OCI-LY7 (cell line): ENCODE measurements at regions not wholly inside any gene's neighbourhood (a gene's known extent, or its start where the extent isn't known, plus 50 kb on each side); places are given as distances from the start of the nearest gene placed in this dataset.

Source experiments
- CTCF ChIP-seq: fragments of 200-600 bp; sonication (generic); conservative IDR thresholded peaks from 2 replicates; pipeline ENCODE4 v1.5.1; 2014; ENCODE audit warnings: mild to moderate bottlenecking, antibody characterized with exemption, low read length, moderate library complexity, mixed read lengths
- EZH2phosphoT487 ChIP-seq: fragments of 200-600 bp; sonication (generic); IDR thresholded peaks from 2 replicates; pipeline ENCODE4 v1.6.1; 2018; ENCODE audit warnings: low read depth, borderline replicate concordance, mild to moderate bottlenecking, mixed run types, antibody characterized with exemption, low read length, moderate library complexity, mixed read lengths

GRCh38 chr10:33703501-33704213, 369.2 kb upstream of the NRP1 start:
- TF ChIP-seq CTCF = no peak
- no peak for TF ChIP-seq EZH2phosphoT487
